GM12873 (cell line): ENCODE measurements at regions not wholly inside any gene's neighbourhood (a gene's known extent, or its start where the extent isn't known, plus 50 kb on each side); places are given as distances from the start of the nearest gene placed in this dataset.

ENCODE experiments used
- CTCF ChIP-seq: IDR thresholded peaks from 2 replicates; pipeline ENCODE4 v1.5.1; 2012; ENCODE audit warnings: low read depth, mild to moderate bottlenecking, moderate library complexity, low read length, control low read depth; ENCODE audit not compliant: insufficient read depth; ENCODE audit errors: missing control alignments

- no peak for TF ChIP-seq CTCF
Measured at GRCh38 chr17:26962255-26963162, 331.4 kb upstream of the WSB1 start.

GRCh38 chr17:26963163-26963503 is 330.8 kb upstream of the WSB1 start:
- TF ChIP-seq CTCF, result no peak

GRCh38 chr17:27009087-27009486 is 284.8 kb upstream of the WSB1 start:
- TF ChIP-seq CTCF, result no peak

- peak; percentile 30 for TF ChIP-seq CTCF
Measured at GRCh38 chr17:27038676-27039075, 255.2 kb upstream of the WSB1 start.

DNA sequence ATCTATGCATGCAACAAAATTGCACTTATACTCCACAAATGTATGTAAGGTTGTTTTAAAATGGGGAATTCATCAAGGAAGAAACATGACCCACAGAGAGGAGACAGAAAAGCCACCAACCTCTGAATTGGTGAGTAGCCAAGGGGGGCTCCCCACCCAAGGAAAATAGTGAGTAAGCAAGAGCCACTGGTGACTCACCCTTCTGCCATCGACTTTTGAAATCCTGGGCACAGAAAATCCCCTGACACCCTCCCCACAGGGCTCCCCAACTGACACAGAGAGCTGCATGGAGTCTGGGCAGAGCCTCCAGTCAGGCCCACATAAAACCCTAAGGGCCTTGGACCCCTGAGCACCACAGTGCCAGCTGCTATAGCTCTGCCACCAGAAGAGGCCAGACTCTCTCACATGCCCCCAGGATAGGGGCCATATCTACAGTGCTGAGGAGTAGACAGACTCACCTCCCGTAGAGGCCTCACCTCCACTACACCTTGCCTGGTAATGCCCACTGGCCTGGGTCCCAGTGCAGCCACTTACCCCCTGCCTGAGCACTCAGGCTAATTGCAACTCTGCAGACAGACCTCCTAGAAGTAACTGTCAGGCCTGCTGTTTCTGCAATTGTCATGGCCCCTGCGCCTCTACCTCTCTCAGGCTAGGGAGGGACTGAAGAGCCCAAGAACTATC is 244.7 kb upstream of the WSB1 start:
- no peak for TF ChIP-seq CTCF

DNA sequence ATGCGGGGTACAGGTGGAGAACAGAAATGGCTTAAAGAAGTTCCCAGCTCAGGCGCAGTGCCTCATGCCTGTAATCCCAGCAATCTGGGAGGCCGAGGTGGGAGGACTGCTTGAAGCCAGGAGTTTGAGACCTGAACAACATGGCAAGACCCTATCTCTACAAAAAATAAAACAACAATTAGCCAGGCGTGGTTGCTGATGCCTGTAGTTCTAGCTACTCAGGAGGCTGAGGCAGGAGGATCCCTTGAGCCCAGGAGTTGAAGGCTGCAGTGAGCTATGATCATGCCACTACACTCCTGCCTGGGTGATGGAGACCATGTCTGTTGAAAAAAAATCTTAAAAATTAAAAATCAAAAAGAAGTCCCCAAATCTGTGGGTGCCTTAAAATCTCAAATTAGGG is 228.3 kb upstream of the WSB1 start:
- no peak for TF ChIP-seq CTCF

DNA sequence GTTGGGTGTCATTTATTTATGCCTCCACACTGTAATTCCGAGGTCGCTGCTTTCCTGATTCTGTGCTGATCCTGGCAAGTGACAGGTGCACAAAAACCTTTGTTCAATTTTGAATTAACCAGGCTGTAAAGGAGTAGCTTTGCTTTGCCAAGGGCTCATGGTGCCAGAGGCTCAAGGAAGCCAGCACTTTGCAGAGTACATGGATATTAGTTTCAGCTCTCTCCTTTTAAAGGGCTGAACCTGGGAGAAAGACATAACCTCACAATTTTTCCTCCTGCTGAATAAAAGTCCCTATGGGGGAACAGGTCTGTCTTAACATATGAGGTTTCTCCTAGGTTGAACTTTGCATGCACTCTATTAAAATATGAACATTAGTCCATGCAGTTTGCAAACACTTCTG is 227.6 kb upstream of the WSB1 start:
- TF ChIP-seq CTCF, result no peak
